Activated CD8-positive, alpha-beta memory T cell treated with anti-CD3 and anti-CD28 coated beads for 48 hours (primary cell): ENCODE measurements at regions not wholly inside any gene's neighbourhood (a gene's known extent, or its start where the extent isn't known, plus 50 kb on each side); places are given as distances from the start of the nearest gene placed in this dataset.

Experiments
- DNase-seq, 3 experiments: peaks; one replicate each; pipeline ENCODE4 v3.0.0-alpha.2; 2020; ENCODE audit warnings: low read depth in 2 of 3, low spot score in 2 of 3

DNA sequence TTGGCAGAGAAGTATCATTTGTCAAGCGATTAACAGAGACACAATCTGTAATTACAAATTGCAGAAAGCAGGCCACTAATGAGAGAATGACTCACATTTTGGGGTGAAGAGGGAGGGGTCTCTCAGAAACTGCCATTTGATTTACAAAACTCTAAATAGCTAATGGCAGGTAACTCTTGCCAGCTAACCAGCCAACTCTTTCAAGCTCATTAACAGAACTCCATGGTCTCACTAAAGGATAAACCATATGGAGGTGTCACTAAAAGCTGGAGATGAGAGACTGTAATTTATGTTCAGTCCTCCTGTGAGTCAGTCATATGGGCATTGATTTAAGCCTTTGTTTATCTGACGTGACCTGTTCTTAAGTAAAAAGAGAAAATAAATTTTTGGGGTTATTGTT lies 336.4 kb downstream of the FOXG1 start:
- DNase-seq = no peak

DNA sequence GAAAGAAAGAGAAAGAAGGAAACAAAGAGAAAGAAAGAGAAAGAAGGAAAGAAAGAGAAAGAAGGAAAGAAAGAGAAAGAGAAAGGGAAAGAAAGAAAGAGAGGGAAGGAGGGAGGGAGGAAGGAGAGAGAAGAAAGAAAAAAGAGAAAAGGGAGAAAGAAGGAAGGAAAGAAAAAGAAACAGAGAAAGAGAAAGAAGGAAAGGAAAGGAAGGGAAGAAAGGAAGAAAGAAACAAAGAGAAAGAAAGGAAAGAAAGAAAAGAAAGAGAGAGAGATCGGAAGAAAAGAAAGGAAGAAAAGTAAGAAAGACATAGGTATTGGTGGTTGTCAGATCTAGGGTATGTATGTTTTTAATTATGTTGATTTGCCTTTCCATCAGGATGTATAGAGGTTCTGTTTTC lies 342.3 kb downstream of the FOXG1 start:
- no peak for DNase-seq

GRCh38 chr14:29109589-29109988 lies 343.0 kb downstream of the FOXG1 start:
- no peak for DNase-seq

DNA sequence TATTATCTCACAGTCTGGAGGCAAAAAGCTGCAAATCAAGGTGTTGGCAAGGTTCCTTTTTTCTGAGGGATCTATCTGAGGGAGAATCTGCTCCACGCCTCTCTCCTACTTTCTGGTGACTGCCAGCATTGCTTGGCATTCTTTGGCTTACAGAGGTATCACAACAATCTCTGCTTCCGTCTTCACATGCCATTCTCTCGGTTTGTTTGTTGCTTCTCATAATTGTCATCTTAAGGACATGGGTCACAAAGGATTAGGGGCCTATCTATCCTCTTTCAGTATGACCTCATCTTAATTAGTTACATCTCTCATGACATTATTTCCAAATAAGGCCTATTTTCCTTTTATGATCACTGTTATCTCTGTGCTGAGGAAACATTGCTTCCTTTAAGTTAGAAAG lies 345.0 kb downstream of the FOXG1 start:
- no peak for DNase-seq

DNA sequence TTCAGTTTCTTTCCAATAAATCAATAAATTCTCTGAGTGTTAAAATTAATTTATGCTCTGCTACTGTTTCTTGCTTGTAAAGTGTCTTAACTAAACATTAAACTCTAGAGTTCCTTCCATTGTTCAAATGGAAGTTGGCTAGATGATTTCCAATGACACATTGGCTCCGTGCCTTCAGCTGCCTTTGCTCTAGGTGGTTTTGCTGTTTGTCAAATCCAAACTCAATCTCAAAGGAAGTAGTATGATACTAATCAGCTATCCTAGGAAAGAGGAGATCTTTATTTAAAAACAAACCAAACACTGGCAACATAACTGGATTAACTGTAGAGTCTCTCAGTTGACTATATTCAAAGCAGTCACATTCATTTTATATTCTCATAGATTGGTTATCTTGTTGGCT lies 356.4 kb downstream of the FOXG1 start:
- no peak for DNase-seq

- no peak for DNase-seq
Observed at GRCh38 chr14:29126361-29126760, 359.8 kb downstream of the FOXG1 start.

- DNase-seq = no peak
Observed at GRCh38 chr14:29126865-29127264, 360.3 kb downstream of the FOXG1 start.

- no peak for DNase-seq
Observed at GRCh38 chr14:29140016-29140415, 373.4 kb downstream of the FOXG1 start.

- DNase-seq = no peak
Observed at GRCh38 chr14:29144621-29145020, 378.0 kb downstream of the FOXG1 start.

DNA sequence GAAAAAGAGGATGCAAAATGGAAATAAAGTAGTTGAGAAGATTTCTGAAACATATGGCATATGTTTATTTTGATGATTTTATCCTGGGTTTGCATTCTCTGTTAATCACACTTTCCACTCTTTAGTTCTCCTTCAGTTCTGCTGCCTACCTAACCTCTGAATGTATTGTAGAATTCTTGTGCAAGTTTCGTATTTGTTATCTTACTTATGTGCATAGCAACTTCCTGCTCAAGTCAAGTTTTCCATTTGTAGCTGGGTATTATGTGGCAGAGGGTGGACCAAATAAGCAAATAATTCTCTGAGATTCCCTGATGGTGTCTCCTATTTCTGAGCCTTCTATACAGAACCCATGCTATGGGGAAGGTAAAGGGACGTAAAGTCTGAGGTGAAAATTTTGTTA lies 381.6 kb downstream of the FOXG1 start:
- DNase-seq = no peak

DNA sequence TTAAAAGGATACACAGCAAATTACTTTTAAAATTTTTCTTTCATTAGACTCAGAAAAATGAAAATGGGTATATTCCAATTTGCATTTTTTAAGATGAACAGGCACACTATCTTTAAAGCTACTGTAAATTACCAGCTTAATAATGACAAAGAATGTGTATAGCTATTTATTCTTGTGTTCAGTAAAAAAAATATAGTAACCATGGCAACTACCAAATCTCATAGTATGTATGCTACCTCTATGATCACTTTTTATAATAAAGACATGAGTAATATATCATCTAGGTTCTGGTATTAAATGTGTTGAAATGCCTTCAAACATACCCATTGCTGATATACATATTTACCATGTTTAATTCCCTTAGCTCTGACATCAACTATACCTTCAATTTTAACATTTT lies 383.2 kb downstream of the FOXG1 start:
- DNase-seq = no peak

- no peak for DNase-seq
Observed at GRCh38 chr14:29150659-29151058, 384.1 kb downstream of the FOXG1 start.

DNA sequence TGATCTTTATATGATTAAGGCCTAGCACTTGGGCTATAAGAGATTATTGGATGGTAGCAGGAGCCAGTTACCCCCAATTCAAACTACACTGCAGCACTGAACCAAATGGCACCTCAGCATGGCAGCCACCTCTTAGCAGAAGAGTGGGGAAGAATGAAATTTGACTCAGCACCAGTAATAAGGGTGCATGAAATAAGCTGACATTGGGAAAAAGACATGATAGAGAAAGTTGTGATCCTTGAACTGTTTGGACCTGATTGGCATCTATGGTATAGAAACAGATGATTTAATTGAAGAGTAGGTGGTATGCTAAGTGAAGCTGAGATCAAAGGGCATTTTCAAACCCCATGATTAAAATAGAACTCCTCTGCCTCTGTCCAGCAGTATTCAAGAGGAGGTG lies 389.5 kb downstream of the FOXG1 start:
- DNase-seq = no peak

- no peak for DNase-seq
Observed at GRCh38 chr14:29161593-29161992, 395.0 kb downstream of the FOXG1 start.

- no peak for DNase-seq
Observed at GRCh38 chr14:29163109-29163508, 396.5 kb downstream of the FOXG1 start.

DNA sequence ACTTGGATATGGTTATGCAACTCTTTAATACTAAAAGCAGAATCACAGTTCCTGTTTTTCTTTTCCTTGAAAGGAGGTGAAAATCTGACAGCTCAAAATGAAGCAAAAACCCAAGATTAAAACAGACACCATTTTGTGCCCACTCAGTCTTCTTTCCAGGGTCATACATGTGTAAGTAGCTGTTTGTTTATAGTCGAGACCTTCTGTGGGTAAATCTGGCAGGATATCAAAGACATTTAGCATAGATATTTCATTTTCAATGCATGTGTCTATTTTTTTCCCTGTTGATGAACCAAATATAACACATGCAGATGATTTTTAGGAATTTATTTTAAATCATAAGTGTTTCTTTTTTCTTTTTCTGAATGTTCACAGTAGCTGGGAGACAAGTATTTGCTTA lies 398.8 kb downstream of the FOXG1 start:
- DNase-seq = no peak

GRCh38 chr14:29166507-29166906 lies 399.9 kb downstream of the FOXG1 start:
- DNase-seq = no peak

DNA sequence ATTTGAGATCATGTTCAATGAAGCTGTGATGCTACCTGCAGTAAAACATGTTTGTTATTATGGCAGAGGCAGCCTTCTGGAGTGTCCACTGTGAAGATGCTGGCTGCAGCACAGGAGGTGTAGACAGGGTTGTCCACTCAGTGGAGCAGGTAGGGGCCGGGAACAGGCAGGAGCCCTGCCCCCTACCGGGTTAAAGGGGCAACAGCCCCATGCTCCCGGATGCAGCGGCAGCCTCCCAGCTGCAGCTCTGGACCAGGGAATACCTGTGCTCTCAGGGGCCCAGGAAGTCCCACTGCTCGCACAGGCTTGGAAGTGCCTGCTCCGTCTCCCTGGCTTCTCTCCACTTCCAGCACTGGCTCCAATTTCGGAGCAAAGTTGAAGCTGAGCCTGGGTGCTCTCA lies 401.6 kb downstream of the FOXG1 start:
- DNase-seq = no peak

- no peak for DNase-seq
Observed at GRCh38 chr14:29169408-29169807, 402.8 kb downstream of the FOXG1 start.

- no peak for DNase-seq
Observed at GRCh38 chr14:29175706-29176105, 409.1 kb downstream of the FOXG1 start.

DNA sequence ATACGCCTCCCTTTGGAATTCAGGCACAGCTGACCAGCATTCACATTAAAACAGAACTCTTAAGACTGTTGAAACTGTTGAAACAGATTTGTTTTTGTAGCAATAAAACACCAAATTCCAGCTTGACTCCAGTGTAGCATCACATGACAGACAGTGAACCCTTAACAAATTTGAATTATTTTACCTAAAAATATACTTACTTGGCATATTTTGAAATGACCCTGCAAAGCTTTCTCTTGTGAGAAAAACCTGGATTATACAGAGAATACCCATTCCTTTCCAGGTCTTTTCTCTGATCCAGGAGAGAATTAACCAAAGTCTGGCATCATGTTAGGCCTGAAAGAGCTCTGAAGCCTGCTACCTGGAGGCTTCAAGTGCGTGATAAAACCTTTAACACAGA lies 410.3 kb downstream of the FOXG1 start:
- DNase-seq = no peak

- DNase-seq = no peak
Observed at GRCh38 chr14:29178971-29179370, 412.4 kb downstream of the FOXG1 start.

GRCh38 chr14:29191092-29191491 lies 424.5 kb downstream of the FOXG1 start:
- DNase-seq = no peak

DNA sequence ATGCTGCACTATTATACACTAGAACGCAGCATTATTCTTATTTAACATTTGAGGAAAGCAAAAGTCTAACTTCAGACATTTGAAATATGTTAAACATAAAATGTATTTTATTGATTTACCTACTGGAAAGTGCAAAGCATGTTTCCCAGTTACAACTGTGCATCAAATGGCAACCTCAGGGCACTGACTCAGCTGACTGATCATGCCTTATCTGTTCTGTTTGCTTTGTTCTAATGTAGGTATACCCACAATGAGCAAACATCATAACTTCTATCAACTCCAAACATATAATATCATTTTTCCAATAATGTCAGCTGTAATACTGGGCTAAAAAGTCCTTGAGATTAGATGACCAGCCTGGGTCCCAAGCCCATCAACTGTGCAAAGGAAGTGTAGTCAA lies 431.0 kb downstream of the FOXG1 start:
- DNase-seq = no peak
